ENCODE measurements at regions not wholly inside any gene's neighbourhood (a gene's known extent, or its start where the extent isn't known, plus 50 kb on each side); places are given as distances from the start of the nearest gene placed in this dataset.

DNA sequence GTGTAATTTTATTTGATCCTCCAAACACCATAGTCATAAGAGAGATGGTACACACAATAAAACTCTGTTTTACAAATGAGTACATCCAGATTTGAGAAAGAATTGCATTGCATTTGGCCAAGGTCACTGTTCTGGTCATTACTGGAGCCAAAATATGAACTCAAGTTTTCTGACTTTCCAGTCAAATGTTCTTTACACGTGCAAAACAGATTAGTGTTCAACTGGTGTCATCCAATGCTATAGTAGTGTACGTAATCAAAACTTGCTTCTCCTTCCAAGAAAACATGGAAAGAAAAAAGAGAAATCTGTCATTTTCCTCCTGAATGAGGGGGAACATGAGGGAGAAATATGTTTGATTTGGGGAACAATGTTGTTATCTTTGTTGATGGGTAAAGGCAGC lies 291.9 kb downstream of the NAF1 start:
- Histone ChIP-seq H3K36me3 (ENCODE audit: control insufficient read depth, insufficient read depth, low read length) (no peaks in the 10 kb centered on the region), H3K27me3 (ENCODE audit: control insufficient read depth, insufficient read depth, low read length) (no peaks in the 10 kb centered on the region), H3K4me3 (ENCODE audit: low read depth, low read length) (no peak overlapping the region)
- ChIA-PET CTCF (no interaction called here), POLR2A (no interaction called here)
- no peak for DNase-seq (ENCODE audit: low read depth)
- TF ChIP-seq, protein P1, sequence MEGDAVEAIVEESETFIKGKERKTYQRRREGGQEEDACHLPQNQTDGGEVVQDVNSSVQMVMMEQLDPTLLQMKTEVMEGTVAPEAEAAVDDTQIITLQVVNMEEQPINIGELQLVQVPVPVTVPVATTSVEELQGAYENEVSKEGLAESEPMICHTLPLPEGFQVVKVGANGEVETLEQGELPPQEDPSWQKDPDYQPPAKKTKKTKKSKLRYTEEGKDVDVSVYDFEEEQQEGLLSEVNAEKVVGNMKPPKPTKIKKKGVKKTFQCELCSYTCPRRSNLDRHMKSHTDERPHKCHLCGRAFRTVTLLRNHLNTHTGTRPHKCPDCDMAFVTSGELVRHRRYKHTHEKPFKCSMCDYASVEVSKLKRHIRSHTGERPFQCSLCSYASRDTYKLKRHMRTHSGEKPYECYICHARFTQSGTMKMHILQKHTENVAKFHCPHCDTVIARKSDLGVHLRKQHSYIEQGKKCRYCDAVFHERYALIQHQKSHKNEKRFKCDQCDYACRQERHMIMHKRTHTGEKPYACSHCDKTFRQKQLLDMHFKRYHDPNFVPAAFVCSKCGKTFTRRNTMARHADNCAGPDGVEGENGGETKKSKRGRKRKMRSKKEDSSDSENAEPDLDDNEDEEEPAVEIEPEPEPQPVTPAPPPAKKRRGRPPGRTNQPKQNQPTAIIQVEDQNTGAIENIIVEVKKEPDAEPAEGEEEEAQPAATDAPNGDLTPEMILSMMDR (IDR thresholded peaks at IDR 0.05; ENCODE audit: insufficient read depth, low read depth, low read length): no peak

DNA sequence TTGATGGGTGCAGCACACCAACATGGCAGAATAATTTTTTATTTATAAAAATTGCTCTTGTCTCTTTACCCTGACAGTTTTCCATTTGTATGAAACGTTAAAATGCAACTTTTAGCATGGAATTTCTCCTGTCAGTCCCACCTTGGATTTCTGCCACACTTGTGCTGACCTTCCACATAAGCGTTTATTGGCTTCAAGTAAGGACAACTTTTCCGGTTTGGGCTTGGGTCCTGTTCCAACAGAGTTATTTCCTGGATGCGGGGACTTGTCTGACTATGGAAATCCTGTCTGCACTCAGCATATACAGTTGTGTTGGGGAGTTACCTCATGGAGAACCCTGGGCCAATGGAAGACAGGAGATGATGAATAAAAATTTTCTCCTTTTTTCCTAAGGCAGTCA lies 294.7 kb downstream of the NAF1 start:
- TF ChIP-seq, protein P1 (IDR thresholded peaks at IDR 0.05; ENCODE audit: insufficient read depth, low read depth, low read length): no peak
- ChIA-PET POLR2A (no interaction called here), CTCF (no interaction called here)
- no peak overlapping the region for H3K4me3 ChIP-seq (ENCODE audit: low read depth, low read length)
- DNase-seq (ENCODE audit: low read depth): no peak
- H3K36me3 ChIP-seq (ENCODE audit: control insufficient read depth, insufficient read depth, low read length): no peaks in the 10 kb centered on the region
- H3K27me3 ChIP-seq (ENCODE audit: control insufficient read depth, insufficient read depth, low read length): no peaks in the 10 kb centered on the region

DNA sequence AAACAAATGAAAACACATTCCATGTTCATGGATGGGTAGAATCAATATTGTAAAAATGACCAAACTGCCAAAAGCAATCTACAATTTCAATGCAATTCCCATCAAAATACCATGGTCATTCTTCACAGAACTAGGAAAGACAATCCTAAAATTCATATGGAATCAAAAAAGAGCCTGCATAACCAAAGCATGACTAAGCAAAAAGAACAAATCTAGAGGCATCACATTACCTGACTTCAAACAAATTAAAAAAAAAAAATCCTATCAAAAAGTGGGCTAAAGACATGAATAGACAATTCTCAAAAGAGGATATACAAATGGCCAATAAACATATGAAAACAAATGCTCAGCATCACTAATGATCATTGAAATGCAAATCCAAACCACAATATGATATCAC lies 297.5 kb downstream of the NAF1 start:
- DNase-seq (ENCODE audit: low read depth): no peak
- CTCF ChIA-PET: no interaction called here
- TF ChIP-seq, protein P1 (IDR thresholded peaks at IDR 0.05; ENCODE audit: insufficient read depth, low read depth, low read length): no peak
- POLR2A ChIA-PET: no interaction called here
- Histone ChIP-seq H3K4me3 (ENCODE audit: low read depth, low read length) (no peak overlapping the region), H3K27me3 (ENCODE audit: control insufficient read depth, insufficient read depth, low read length) (no peaks in the 10 kb centered on the region), H3K36me3 (ENCODE audit: control insufficient read depth, insufficient read depth, low read length) (no peaks in the 10 kb centered on the region)

DNA sequence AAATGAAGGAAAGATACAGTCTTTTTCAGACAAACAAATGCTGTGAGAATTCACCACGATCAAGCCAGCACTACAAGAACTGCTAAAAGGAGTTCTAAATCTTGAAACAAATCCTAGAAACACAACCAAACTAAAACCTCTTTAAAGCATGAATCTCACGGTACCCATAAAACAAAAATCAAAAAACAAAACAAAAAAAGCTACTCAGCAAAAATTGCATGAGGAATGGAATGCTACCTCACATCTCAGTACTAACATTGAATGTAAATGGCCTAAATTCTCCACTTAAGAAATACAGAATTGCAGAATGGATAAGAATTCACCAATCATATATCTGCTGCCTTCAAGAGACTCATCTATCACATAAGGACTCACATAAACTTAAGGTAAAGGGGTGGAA lies 300.1 kb downstream of the NAF1 start:
- no peak overlapping the region for H3K4me3 ChIP-seq (ENCODE audit: low read depth, low read length)
- TF ChIP-seq, protein P1 (IDR thresholded peaks at IDR 0.05; ENCODE audit: insufficient read depth, low read depth, low read length): no peak
- ChIA-PET POLR2A (no interaction called here), CTCF (no interaction called here)
- H3K36me3 ChIP-seq (ENCODE audit: control insufficient read depth, insufficient read depth, low read length): no peaks in the 10 kb centered on the region
- no peak for DNase-seq (ENCODE audit: low read depth)
- no peaks in the 10 kb centered on the region for H3K27me3 ChIP-seq (ENCODE audit: control insufficient read depth, insufficient read depth, low read length)

DNA sequence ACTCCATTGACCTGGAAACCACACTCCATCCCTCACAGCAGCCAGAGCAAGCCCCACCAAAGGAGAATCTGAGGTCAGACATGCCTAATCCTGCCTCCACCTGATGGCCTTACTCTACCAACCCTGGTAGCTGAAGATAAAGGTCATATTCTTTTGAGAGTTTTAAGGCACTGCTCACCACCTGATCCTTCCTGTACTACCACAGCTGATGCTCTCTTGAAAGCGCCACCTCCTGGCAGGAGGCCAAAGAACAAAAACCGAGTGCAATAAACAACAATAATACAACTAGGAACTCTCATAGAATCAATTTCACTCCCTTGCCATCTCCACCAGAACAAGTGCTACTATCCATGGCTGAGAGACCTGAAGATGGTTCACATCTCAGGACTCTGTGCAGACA lies 301.6 kb downstream of the NAF1 start:
- POLR2A ChIA-PET: no interaction called here
- TF ChIP-seq, protein P1 (IDR thresholded peaks at IDR 0.05; ENCODE audit: insufficient read depth, low read depth, low read length): no peak
- DNase-seq (ENCODE audit: low read depth): no peak
- no peaks in the 10 kb centered on the region for H3K36me3 ChIP-seq (ENCODE audit: control insufficient read depth, insufficient read depth, low read length)
- H3K4me3 ChIP-seq (ENCODE audit: low read depth, low read length): no peak overlapping the region
- no peaks in the 10 kb centered on the region for H3K27me3 ChIP-seq (ENCODE audit: control insufficient read depth, insufficient read depth, low read length)
- CTCF ChIA-PET: no interaction called here

All from BJ (cell line).